ENCODE measurements at regions not wholly inside any gene's neighbourhood (a gene's known extent, or its start where the extent isn't known, plus 50 kb on each side); places are given as distances from the start of the nearest gene placed in this dataset.

- TF ChIP-seq, protein P1, sequence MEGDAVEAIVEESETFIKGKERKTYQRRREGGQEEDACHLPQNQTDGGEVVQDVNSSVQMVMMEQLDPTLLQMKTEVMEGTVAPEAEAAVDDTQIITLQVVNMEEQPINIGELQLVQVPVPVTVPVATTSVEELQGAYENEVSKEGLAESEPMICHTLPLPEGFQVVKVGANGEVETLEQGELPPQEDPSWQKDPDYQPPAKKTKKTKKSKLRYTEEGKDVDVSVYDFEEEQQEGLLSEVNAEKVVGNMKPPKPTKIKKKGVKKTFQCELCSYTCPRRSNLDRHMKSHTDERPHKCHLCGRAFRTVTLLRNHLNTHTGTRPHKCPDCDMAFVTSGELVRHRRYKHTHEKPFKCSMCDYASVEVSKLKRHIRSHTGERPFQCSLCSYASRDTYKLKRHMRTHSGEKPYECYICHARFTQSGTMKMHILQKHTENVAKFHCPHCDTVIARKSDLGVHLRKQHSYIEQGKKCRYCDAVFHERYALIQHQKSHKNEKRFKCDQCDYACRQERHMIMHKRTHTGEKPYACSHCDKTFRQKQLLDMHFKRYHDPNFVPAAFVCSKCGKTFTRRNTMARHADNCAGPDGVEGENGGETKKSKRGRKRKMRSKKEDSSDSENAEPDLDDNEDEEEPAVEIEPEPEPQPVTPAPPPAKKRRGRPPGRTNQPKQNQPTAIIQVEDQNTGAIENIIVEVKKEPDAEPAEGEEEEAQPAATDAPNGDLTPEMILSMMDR (IDR thresholded peaks at IDR 0.05) = no peak
- no peak for TF ChIP-seq POLR2A (IDR thresholded peaks at IDR 0.05)
- no peak for TF ChIP-seq POLR2AphosphoS5 (IDR thresholded peaks at IDR 0.05)
- TF ChIP-seq EP300 (IDR thresholded peaks at IDR 0.05) = no peak
Observed at GRCh38 chr18:73421010-73421409, 553.2 kb upstream of the NETO1 start.
